ENCODE measurements at regions not wholly inside any gene's neighbourhood (a gene's known extent, or its start where the extent isn't known, plus 50 kb on each side); places are given as distances from the start of the nearest gene placed in this dataset.
A peak's percentile ranks its signal among the peaks of the same experiment; 100 is the strongest.

DNA sequence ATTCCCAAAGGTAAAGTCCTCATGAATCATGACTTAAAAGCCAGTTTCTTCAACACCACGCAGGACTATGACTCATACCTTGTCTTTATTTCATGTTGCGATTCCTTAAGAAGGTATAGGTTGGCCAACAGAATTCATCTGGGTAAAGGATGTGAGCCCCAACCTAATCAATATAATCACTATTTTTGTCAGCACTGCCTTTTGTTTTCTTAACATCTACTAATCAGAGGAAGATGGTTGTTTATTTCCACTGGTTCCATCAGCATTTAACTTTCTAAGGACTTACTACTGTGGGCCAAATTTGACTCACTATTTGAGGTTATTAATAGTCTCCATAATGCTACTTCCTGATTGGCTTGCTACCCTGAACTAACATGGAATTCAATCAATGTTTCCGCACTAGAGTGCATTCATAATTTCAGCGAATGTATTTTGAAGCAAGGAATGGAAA, 78.6 kb downstream of the SCG2 start:
- peak; percentile 59 for DNase-seq (ENCODE audit: low read depth)

DNA sequence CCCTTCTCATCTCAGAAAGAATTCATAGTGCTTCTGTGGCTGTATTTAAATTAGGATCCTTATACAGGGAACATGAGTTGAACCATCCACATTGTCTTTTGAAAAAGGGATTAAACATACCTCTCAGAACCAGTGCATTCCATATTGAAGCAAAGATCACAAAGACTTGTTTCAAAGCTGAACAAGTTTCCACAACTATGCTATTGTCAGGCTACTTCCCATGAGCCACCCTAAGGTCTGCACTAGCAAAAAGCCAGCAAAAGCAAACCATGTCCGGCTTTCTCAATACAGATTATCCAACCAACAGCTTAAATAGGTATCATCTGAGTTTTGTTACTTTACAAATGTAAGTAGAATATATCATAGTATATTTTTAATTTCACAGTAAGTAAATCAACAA, 78.1 kb downstream of the SCG2 start:
- DNase-seq (ENCODE audit: low read depth) = no peak

- DNase-seq (ENCODE audit: low read depth) = no peak
Observed at GRCh38 chr2:223526106-223526505, 76.1 kb downstream of the SCG2 start.

DNA sequence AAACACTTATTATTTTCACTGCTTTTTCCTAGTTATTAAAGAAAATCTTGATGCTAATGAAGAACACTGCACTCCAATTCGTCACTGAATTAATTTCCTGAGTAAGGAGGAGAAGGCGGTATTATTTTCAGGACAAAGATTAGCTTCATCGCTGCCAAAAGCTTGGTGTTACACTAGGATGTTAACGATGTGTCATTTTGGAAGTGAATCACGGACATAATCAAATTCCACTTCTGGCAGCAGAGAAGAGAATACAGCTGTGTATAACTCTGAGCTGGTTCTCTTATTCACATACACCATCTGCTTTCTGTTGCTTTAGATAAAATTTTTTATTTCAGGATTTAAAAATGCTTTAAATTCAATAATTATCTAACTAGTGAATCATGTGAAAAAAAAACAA, 74.1 kb downstream of the SCG2 start:
- DNase-seq (ENCODE audit: low read depth) = peak; percentile 53

DNA sequence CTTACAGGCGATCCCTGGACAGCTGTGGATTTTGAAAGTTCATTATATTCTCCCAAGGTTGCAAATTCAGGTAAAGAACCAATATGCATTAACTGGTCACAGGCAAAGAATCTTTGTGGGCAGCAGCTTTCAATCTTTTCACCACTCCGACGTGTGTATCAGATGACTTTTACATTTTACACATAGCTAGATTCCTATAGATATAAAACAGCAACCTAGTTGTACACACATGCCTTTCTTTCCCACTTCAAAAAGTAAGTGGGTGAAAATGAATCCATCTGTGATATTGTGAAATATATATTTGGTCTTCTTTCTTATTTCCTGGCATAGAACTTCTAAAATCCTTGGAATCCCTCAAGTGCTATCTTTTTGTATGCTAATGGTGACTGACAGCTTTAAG, 72.5 kb downstream of the SCG2 start:
- no peak for DNase-seq (ENCODE audit: low read depth)

DNA sequence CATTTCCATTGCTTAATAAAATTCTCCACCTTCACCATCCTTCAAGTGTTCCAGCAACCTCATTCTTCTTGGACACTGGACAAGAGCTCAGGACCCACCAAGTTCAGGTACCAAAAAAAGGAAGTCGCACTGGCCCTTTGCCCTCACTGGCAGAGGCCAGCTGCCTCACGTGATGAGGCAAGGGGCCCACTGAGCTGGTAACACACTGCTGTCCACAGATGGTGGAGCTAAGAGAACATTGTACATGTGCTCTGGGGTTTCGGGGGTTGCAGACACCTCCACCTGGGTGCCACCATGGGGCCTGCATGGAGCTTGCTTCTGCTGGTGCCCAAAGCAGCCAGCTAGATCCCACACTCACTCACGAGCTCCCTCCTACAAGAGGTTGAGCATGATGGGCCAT, 71.3 kb downstream of the SCG2 start:
- no peak for DNase-seq (ENCODE audit: low read depth)

DNA sequence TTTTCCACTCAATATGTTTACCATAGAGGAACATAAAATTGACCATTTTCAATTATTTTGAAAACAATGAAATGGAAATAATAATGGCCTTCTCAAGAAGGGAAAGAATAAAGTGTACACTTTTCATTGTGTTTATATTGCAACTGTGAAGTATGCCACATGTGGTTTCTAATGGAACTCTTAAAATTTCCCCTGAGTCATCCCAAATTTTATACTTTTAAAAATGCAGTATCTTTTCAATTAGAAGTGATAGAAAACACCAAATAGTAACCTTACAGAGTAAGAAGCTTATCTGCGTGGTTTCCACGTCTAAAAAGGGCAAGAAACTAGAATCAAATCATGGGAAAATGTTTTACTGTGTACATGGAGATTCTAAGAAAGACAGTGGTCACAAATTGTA, 70.0 kb downstream of the SCG2 start:
- DNase-seq (ENCODE audit: low read depth) = no peak

DNA sequence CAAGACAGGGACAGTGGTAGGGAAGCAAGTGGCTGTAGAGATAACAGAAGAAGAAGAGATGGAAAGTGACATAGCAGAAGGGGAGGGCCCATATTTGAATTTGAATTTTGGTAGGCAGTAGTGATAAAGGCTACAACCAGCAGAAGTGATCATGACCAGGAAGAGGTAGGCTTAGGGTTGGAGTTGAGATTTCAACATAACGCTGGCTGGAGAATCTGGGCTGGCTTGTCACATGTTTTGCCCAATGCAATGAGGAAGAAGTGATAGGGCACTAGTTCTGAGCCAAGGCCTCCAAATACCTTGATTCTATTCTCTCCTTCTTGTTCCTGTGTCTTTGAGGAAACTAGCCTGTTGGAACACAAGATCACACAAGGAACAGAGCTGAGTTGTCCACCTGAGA, 69.4 kb downstream of the SCG2 start:
- DNase-seq (ENCODE audit: low read depth) = no peak

- DNase-seq (ENCODE audit: low read depth) = no peak
Observed at GRCh38 chr2:223536546-223536945, 65.6 kb downstream of the SCG2 start.

GRCh38 chr2:223537115-223537514, 65.0 kb downstream of the SCG2 start:
- DNase-seq (ENCODE audit: low read depth) = no peak

DNA sequence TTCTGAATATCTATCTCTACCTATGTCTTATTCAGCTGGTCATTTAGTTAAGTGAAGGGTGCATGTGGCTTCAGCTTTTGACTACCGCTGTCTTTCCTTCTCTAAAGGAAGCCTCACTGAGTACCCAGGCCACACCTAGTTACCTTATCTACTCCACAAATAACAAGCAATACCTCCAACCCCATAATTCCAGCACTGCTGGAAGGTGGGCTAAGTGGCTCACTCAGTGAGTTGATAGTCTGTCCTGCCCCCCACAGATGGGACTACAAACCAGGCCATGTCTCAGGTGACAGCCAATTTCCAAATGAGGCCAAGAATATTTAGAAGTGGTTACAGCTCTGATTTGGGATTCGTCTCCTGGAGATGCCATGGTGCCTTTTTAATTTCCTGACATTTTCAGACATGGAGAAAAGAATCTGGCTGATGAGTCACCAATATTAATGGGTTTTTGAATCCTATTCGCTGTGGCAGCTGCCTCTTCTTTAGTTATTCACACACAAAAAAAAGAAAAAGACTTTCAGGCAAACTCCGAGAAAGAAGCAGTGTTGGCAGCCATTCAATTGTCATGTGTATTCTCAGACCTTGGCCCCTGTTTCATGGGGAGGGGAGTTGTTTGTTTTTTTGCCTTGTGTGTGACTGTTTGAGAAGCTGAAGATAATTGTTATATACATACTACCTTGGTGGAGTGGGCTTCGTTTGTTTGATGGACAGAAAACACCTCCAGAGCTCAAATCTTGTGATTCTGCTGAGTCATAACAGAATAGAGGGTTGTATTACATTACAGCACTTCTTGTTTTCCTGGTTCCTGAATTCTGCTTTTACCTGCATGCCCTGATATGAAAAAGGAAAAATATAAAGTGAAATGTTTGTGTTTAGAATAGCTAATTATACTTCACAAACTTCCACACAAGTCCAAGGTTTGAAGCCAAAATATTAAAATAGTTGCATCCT, 64.2 kb downstream of the SCG2 start:
- DNase-seq (ENCODE audit: low read depth) = no peak

- DNase-seq (ENCODE audit: low read depth) = no peak
Observed at GRCh38 chr2:223538920-223539440, 63.2 kb downstream of the SCG2 start.

DNA sequence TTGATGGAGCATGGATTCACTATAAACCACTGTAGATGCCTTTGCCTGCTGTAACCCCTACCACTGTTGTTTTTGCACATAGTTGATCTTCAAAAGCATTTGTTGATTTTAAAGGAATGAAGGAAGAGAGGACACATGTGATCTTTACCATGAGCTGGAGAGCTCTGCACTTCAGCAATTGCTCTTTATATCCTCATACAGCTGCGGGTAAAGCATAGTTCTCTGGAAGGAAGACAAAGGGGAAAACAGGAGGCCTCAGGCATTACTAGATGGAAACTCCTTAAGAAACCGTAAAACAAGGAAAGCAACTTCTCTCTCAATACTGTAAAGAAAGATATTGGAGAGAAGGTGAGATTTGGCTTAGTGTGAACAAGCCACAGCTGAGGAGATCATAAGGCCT, 60.6 kb downstream of the SCG2 start:
- no peak for DNase-seq (ENCODE audit: low read depth)

GRCh38 chr2:223542501-223542900, 59.7 kb downstream of the SCG2 start:
- no peak for DNase-seq (ENCODE audit: low read depth)

DNA sequence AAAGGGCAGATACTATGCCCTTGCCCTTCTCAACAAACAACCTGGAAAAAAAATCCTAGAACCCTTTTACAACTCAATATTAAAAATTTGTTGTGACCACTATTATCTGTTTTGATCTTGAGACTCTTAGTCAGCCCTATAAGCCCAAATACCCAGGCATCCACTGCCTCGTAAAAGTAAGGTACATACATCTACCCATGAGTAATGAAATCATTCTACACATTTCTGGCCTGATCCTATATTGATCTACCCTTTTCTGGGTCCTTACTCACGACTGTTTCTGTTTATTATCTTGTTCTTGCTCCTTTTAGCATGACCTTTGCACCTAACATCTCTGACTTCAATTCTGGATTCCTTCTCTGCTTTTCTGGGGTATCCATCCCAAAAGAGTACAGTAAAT, 56.8 kb downstream of the SCG2 start:
- no peak for DNase-seq (ENCODE audit: low read depth)

DNA sequence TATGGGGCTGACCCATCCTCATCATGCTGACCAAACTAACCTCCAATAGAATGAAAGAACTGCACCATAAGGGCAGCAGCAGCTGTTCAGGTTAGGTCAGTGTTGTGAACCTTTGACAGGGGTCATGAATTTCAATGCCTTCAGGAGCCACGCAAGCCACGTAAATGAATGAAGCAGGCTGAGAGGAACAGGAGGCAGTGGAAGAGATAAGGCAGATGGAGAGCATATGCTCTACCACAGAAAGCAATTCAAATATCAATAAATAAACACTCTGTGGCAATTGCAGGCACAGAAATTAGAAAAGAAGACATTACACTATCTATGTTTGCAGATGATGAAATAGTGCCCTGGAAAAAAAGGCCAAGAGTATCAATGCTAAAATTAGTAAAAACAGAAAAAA, 56.3 kb downstream of the SCG2 start:
- DNase-seq (ENCODE audit: low read depth) = no peak

Data from fibroblast of the conjunctiva (primary cell).